GM23338 (cell line): ENCODE measurements at regions not wholly inside any gene's neighbourhood (a gene's known extent, or its start where the extent isn't known, plus 50 kb on each side); places are given as distances from the start of the nearest gene placed in this dataset.
"Not testable (repeated sequence)": the region's sequence is repeated elsewhere in the genome, so short reads cannot be mapped to it uniquely, and the experiment has no call there.

Source experiments
- ATAC-seq: fragments of 200-7000 bp; cut with Tn5 transposase; 3 replicates; pipeline ENCODE4 v1.9.1; 2020
- DNase-seq: peaks from one replicate; pipeline ENCODE4 v3.0.0-alpha.2; 2015; ENCODE audit warnings: low spot score
- H2AFZ ChIP-seq: fragments of 200-600 bp; sonication (generic); 2 replicates; pipeline ENCODE4 v1.8.0; 2016; ENCODE audit warnings: antibody characterized with exemption, mild to moderate bottlenecking, moderate library complexity
- H3F3A ChIP-seq: fragments of 200-600 bp; sonication (generic); replicated peaks from 2 replicates; pipeline ENCODE4 v1.8.0; 2017; ENCODE audit warnings: antibody characterized with exemption, mixed run types, low read depth
- H3K27ac ChIP-seq: fragments of 200-600 bp; sonication (generic); 2 replicates; pipeline ENCODE4 v1.6.1; 2016; ENCODE audit warnings: low read depth
- H3K27me3 ChIP-seq: fragments of 200-600 bp; sonication (generic); 2 replicates; pipeline ENCODE4 v1.8.0; 2016; ENCODE audit warnings: mild to moderate bottlenecking, mixed run types, moderate library complexity; ENCODE audit not compliant: insufficient read depth
- H3K36me3 ChIP-seq: fragments of 200-600 bp; sonication (generic); 2 replicates; pipeline ENCODE4 v1.8.0; 2016; ENCODE audit warnings: mild to moderate bottlenecking; ENCODE audit not compliant: insufficient read depth
- H3K4me1 ChIP-seq: fragments of 200-600 bp; sonication (generic); 2 replicates; pipeline ENCODE4 v1.8.0; 2016; ENCODE audit warnings: mild to moderate bottlenecking, moderate library complexity; ENCODE audit not compliant: insufficient read depth
- H3K4me2 ChIP-seq: fragments of 200-600 bp; sonication (generic); 2 replicates; pipeline ENCODE4 v1.7.1; 2017; ENCODE audit warnings: mixed run types
- H3K4me3 ChIP-seq: fragments of 200-600 bp; sonication (generic); 2 replicates; pipeline ENCODE4 v1.6.1; 2016; ENCODE audit warnings: mixed run types
- H3K79me2 ChIP-seq: fragments of 200-600 bp; sonication (generic); replicated peaks from 2 replicates; pipeline ENCODE4 v1.8.0; 2017; ENCODE audit warnings: mild to moderate bottlenecking; ENCODE audit not compliant: insufficient read depth
- H3K9me2 ChIP-seq: fragments of 200-600 bp; sonication (generic); 2 replicates; pipeline ENCODE4 v1.8.0; 2017; ENCODE audit not compliant: insufficient read depth
- H4K20me1 ChIP-seq: fragments of 200-600 bp; sonication (generic); replicated peaks from 2 replicates; pipeline ENCODE4 v1.8.0; 2017; ENCODE audit warnings: mild to moderate bottlenecking; ENCODE audit not compliant: insufficient read depth
- H3K27ac Mint-ChIP-seq: 2 replicates; pipeline ENCODE4 v1.8.0; 2020; ENCODE audit warnings: inconsistent platforms, mild to moderate bottlenecking, moderate library complexity, mixed read lengths
- H3K27me3 Mint-ChIP-seq: 3 replicates; pipeline ENCODE4 v1.8.0; 2022; ENCODE audit warnings: low read depth, mild to moderate bottlenecking, moderate library complexity, mixed read lengths, inconsistent platforms; ENCODE audit not compliant: insufficient read depth, poor library complexity
- H3K36me3 Mint-ChIP-seq: 3 replicates; pipeline ENCODE4 v1.8.0; 2021; ENCODE audit warnings: low read depth, mild to moderate bottlenecking, inconsistent platforms, moderate library complexity, mixed read lengths
- H3K4me1 Mint-ChIP-seq: 3 replicates; pipeline ENCODE4 v1.8.0; 2020; ENCODE audit warnings: mild to moderate bottlenecking, inconsistent platforms, mixed read lengths
- H3K4me3 Mint-ChIP-seq: 3 replicates; pipeline ENCODE4 v1.8.0; 2021; ENCODE audit warnings: moderate library complexity, mild to moderate bottlenecking, inconsistent platforms, mixed read lengths
- H3K9me3 Mint-ChIP-seq: 3 replicates; pipeline ENCODE4 v1.8.0; 2020; ENCODE audit warnings: moderate library complexity, mild to moderate bottlenecking, inconsistent platforms, mixed read lengths
- EZH2 ChIP-seq: fragments of 200-600 bp; sonication (generic); IDR thresholded peaks from one replicate; pipeline ENCODE4 v1.8.0; 2017; ENCODE audit warnings: antibody characterized with exemption, mild to moderate bottlenecking, low read depth; ENCODE audit not compliant: unreplicated experiment
- POLR2AphosphoS5 ChIP-seq: IDR thresholded peaks from 2 replicates; pipeline ENCODE4 v1.6.1; 2016; ENCODE audit warnings: antibody characterized with exemption, low read depth
- STAT1 ChIP-seq: IDR thresholded peaks from one replicate; pipeline ENCODE4 v1.6.1; 2016; ENCODE audit warnings: antibody characterized with exemption; ENCODE audit not compliant: unreplicated experiment
- ZNF114 ChIP-seq: fragments of 250-450 bp; sonication (Bioruptor Pico); IDR thresholded peaks from 2 replicates; pipeline ENCODE4 v1.5.0; 2020; ENCODE audit warnings: mild to moderate bottlenecking, moderate library complexity
- ZNF331 ChIP-seq: fragments of 250-450 bp; sonication (Bioruptor Pico); IDR thresholded peaks from 2 replicates; pipeline ENCODE4 v1.5.0; 2020; ENCODE audit warnings: low read depth, mild to moderate bottlenecking, moderate library complexity
- TF ChIP-seq, protein P1 (sequence below): IDR thresholded peaks from 2 replicates; pipeline ENCODE4 v1.6.1; 2016; ENCODE audit warnings: antibody characterized with exemption
- TF ChIP-seq, protein P2 (sequence below): fragments of 250-450 bp; sonication (Bioruptor Pico); IDR thresholded peaks from 2 replicates; pipeline ENCODE4 v1.5.0; 2020; ENCODE audit warnings: mild to moderate bottlenecking, moderate library complexity
- TF ChIP-seq, protein P3 (sequence below): IDR thresholded peaks from one replicate; pipeline ENCODE4 v1.6.1; 2018; ENCODE audit warnings: antibody characterized with exemption; ENCODE audit not compliant: unreplicated experiment

DNA sequence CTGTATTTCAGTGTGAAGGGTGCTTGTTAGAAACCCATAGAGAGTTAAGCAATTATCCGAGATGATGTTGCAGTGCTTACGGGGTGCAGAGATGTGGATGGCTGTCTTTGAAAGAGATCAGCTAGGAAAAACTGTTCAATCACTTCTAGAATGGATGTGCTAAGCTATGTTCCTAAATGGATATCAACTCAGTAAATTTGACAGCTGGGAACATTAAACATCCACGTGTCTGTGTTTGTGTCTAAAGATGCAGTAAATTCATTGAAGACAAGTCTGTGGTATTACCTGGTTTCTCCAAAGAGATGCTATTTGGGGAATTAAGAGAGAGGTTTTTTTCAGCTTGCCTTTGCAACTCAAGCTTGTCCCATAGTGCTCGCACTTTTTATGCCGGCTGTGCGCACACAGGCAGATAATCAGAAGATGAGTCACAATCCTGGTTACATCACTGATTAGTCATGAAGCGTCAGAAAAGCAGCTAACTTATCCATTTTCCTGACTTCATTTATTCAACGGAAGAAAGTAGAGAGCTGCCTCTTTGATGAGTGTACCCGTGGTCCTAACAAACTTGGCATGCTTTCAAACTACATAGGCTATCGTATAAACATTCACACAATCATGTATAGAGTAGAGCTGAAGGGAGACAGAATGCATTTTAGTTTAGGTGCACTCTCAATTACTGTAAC is 691.7 kb upstream of the SLC35B3 start:
- Histone ChIP-seq H3K27ac (no peak overlapping the region), H3K36me3 (no peaks in the 10 kb centered on the region), H3K27me3 (no peaks in the 10 kb centered on the region), H3K9me2 (no peaks in the 10 kb centered on the region), H2AFZ (no peak overlapping the region), H3K4me1 (no peaks in the 10 kb centered on the region), H3K4me2 (no peak overlapping the region), H3K79me2 (no peaks in the 10 kb centered on the region), H4K20me1 (no peaks in the 10 kb centered on the region), H3K4me3 (no peak overlapping the region), H3F3A (no peaks in the 10 kb centered on the region)
- ATAC-seq: no peak
- H3K36me3 Mint-ChIP-seq: no peaks in the 10 kb centered on the region
- TF ChIP-seq, protein P1, sequence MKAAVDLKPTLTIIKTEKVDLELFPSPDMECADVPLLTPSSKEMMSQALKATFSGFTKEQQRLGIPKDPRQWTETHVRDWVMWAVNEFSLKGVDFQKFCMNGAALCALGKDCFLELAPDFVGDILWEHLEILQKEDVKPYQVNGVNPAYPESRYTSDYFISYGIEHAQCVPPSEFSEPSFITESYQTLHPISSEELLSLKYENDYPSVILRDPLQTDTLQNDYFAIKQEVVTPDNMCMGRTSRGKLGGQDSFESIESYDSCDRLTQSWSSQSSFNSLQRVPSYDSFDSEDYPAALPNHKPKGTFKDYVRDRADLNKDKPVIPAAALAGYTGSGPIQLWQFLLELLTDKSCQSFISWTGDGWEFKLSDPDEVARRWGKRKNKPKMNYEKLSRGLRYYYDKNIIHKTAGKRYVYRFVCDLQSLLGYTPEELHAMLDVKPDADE: no peak
- TF ChIP-seq POLR2AphosphoS5 (no peak), ZNF331 (CRISPR knock-in tag) (no peak), ZNF114 (CRISPR knock-in tag) (no peak), EZH2 (no peak), STAT1 (no peak)
- TF ChIP-seq, protein P2, sequence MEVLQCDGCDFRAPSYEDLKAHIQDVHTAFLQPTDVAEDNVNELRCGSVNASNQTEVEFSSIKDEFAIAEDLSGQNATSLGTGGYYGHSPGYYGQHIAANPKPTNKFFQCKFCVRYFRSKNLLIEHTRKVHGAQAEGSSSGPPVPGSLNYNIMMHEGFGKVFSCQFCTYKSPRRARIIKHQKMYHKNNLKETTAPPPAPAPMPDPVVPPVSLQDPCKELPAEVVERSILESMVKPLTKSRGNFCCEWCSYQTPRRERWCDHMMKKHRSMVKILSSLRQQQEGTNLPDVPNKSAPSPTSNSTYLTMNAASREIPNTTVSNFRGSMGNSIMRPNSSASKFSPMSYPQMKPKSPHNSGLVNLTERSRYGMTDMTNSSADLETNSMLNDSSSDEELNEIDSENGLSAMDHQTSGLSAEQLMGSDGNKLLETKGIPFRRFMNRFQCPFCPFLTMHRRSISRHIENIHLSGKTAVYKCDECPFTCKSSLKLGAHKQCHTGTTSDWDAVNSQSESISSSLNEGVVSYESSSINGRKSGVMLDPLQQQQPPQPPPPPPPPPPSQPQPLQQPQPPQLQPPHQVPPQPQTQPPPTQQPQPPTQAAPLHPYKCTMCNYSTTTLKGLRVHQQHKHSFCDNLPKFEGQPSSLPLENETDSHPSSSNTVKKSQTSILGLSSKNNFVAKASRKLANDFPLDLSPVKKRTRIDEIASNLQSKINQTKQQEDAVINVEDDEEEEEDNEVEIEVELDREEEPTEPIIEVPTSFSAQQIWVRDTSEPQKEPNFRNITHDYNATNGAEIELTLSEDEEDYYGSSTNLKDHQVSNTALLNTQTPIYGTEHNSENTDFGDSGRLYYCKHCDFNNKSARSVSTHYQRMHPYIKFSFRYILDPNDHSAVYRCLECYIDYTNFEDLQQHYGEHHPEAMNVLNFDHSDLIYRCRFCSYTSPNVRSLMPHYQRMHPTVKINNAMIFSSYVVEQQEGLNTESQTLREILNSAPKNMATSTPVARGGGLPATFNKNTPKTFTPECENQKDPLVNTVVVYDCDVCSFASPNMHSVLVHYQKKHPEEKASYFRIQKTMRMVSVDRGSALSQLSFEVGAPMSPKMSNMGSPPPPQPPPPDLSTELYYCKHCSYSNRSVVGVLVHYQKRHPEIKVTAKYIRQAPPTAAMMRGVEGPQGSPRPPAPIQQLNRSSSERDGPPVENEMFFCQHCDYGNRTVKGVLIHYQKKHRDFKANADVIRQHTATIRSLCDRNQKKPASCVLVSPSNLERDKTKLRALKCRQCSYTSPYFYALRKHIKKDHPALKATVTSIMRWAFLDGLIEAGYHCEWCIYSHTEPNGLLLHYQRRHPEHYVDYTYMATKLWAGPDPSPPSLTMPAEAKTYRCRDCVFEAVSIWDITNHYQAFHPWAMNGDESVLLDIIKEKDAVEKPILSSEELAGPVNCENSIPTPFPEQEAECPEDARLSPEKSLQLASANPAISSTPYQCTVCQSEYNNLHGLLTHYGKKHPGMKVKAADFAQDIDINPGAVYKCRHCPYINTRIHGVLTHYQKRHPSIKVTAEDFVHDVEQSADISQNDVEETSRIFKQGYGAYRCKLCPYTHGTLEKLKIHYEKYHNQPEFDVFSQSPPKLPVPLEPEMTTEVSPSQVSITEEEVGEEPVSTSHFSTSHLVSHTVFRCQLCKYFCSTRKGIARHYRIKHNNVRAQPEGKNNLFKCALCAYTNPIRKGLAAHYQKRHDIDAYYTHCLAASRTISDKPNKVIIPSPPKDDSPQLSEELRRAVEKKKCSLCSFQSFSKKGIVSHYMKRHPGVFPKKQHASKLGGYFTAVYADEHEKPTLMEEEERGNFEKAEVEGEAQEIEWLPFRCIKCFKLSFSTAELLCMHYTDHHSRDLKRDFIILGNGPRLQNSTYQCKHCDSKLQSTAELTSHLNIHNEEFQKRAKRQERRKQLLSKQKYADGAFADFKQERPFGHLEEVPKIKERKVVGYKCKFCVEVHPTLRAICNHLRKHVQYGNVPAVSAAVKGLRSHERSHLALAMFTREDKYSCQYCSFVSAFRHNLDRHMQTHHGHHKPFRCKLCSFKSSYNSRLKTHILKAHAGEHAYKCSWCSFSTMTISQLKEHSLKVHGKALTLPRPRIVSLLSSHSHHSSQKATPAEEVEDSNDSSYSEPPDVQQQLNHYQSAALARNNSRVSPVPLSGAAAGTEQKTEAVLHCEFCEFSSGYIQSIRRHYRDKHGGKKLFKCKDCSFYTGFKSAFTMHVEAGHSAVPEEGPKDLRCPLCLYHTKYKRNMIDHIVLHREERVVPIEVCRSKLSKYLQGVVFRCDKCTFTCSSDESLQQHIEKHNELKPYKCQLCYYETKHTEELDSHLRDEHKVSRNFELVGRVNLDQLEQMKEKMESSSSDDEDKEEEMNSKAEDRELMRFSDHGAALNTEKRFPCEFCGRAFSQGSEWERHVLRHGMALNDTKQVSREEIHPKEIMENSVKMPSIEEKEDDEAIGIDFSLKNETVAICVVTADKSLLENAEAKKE (CRISPR knock-in tag): no peak
- TF ChIP-seq, protein P3, sequence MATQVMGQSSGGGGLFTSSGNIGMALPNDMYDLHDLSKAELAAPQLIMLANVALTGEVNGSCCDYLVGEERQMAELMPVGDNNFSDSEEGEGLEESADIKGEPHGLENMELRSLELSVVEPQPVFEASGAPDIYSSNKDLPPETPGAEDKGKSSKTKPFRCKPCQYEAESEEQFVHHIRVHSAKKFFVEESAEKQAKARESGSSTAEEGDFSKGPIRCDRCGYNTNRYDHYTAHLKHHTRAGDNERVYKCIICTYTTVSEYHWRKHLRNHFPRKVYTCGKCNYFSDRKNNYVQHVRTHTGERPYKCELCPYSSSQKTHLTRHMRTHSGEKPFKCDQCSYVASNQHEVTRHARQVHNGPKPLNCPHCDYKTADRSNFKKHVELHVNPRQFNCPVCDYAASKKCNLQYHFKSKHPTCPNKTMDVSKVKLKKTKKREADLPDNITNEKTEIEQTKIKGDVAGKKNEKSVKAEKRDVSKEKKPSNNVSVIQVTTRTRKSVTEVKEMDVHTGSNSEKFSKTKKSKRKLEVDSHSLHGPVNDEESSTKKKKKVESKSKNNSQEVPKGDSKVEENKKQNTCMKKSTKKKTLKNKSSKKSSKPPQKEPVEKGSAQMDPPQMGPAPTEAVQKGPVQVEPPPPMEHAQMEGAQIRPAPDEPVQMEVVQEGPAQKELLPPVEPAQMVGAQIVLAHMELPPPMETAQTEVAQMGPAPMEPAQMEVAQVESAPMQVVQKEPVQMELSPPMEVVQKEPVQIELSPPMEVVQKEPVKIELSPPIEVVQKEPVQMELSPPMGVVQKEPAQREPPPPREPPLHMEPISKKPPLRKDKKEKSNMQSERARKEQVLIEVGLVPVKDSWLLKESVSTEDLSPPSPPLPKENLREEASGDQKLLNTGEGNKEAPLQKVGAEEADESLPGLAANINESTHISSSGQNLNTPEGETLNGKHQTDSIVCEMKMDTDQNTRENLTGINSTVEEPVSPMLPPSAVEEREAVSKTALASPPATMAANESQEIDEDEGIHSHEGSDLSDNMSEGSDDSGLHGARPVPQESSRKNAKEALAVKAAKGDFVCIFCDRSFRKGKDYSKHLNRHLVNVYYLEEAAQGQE: no peak
- no peak overlapping the region for H3K4me3 Mint-ChIP-seq
- no peaks in the 10 kb centered on the region for H3K4me1 Mint-ChIP-seq
- H3K27ac Mint-ChIP-seq: no peak overlapping the region
- DNase-seq: no peak
- H3K9me3 Mint-ChIP-seq: no peaks in the 10 kb centered on the region; the same call in 2 of the 3 replicates
- peaks cover 2% of the 10 kb centered on the region for H3K27me3 Mint-ChIP-seq

DNA sequence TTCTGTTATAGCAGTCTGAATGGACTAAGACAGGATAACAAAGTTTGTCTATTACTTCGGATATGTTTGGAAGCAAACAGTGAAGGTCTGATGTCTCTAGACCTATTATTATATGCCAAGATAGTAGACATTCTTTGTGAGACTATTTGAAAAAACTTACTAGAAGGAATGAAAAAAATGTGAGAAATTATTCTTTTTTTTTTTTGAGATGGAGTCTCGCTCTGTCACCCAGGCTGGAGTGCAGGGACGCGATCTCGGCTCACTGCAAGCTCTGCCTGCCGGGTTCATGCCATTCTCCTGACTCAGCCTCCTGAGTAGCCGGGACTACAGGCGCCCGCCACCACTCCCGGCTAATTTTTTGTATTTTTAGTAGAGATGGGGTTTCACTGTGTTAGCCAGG is 690.7 kb upstream of the SLC35B3 start:
- not testable (repeated sequence) for H3K27ac ChIP-seq, ATAC-seq, H4K20me1 ChIP-seq, H3K9me2 ChIP-seq, H3K4me1 Mint-ChIP-seq, H3K27me3 Mint-ChIP-seq, H3F3A ChIP-seq, H3K27ac Mint-ChIP-seq, H3K36me3 ChIP-seq, H3K4me3 Mint-ChIP-seq, H3K4me3 ChIP-seq, H3K9me3 Mint-ChIP-seq, H2AFZ ChIP-seq, H3K36me3 Mint-ChIP-seq, H3K27me3 ChIP-seq, DNase-seq, H3K4me2 ChIP-seq, H3K79me2 ChIP-seq, H3K4me1 ChIP-seq
